Neuronal stem cell (in vitro differentiated cells): ENCODE measurements at regions not wholly inside any gene's neighbourhood (a gene's known extent, or its start where the extent isn't known, plus 50 kb on each side); places are given as distances from the start of the nearest gene placed in this dataset.

ENCODE experiments used
- DNase-seq: peaks from one replicate; pipeline ENCODE4 v3.0.0-alpha.2; 2013; ENCODE audit warnings: low spot score
- H2AFZ ChIP-seq: one replicate; pipeline ENCODE4 v1.6.1; 2013; ENCODE audit warnings: mild to moderate bottlenecking, low read length, inconsistent platforms
- H2AK5ac ChIP-seq: 2 replicates; pipeline ENCODE4 v1.6.1; 2013; ENCODE audit warnings: low read depth, mild to moderate bottlenecking, inconsistent platforms, low read length, moderate library complexity, mixed read lengths
- H2BK120ac ChIP-seq: 2 replicates; pipeline ENCODE4 v1.6.1; 2013; ENCODE audit warnings: low read depth, mild to moderate bottlenecking, inconsistent platforms, low read length, moderate library complexity, mixed read lengths
- H2BK12ac ChIP-seq: one replicate; pipeline ENCODE4 v1.6.1; 2013; ENCODE audit warnings: low read length, inconsistent platforms
- H2BK15ac ChIP-seq: 2 replicates; pipeline ENCODE4 v1.6.1; 2013; ENCODE audit warnings: mild to moderate bottlenecking, low read length, inconsistent platforms, mixed read lengths
- H2BK5ac ChIP-seq: one replicate; pipeline ENCODE4 v1.6.1; 2013; ENCODE audit warnings: inconsistent platforms, mild to moderate bottlenecking, low read length, moderate library complexity
- H3K14ac ChIP-seq: one replicate; pipeline ENCODE4 v1.6.1; 2013; ENCODE audit warnings: low read length, inconsistent platforms
- H3K18ac ChIP-seq: 2 replicates; pipeline ENCODE4 v1.6.1; 2013; ENCODE audit warnings: low read length, inconsistent platforms
- H3K23ac ChIP-seq: 2 replicates; pipeline ENCODE4 v1.6.1; 2013; ENCODE audit warnings: low read depth, mild to moderate bottlenecking, mixed read lengths, low read length, inconsistent platforms; ENCODE audit not compliant: poor library complexity
- H3K27ac ChIP-seq: replicated peaks from 3 replicates; pipeline ENCODE4 v1.5.1; 2013; ENCODE audit warnings: low read length, inconsistent platforms
- H3K27me3 ChIP-seq, 3 experiments: 2 replicates each; pipeline ENCODE4 v1.6.1; 2013; ENCODE audit warnings: low read length in 3 of 3, mild to moderate bottlenecking in 2 of 3, inconsistent platforms in 1 of 3, low read depth in 1 of 3, mixed read lengths in 1 of 3, moderate library complexity in 1 of 3; ENCODE audit not compliant: control insufficient read depth in 3 of 3, insufficient read depth in 3 of 3
- H3K36me3 ChIP-seq, 2 donors: replicated peaks in 1 of 2; 2 replicates each; pipeline ENCODE4 v1.6.1; 2013; ENCODE audit warnings: low read length in 2 of 2; ENCODE audit not compliant: control insufficient read depth in 2 of 2, insufficient read depth in 2 of 2
- H3K4ac ChIP-seq: 2 replicates; pipeline ENCODE4 v1.6.1; 2013; ENCODE audit warnings: inconsistent platforms, mild to moderate bottlenecking, low read length, moderate library complexity
- H3K4me1 ChIP-seq, 2 donors: 1 replicate in 1 of 2; 2 replicates in 1 of 2; pipeline ENCODE4 v1.6.1; 2013; ENCODE audit warnings: low read length in 2 of 2, low read depth in 1 of 2; ENCODE audit not compliant: control insufficient read depth in 2 of 2, insufficient read depth in 1 of 2
- H3K4me2 ChIP-seq: one replicate; pipeline ENCODE4 v1.6.1; 2013; ENCODE audit warnings: mild to moderate bottlenecking, low read length, inconsistent platforms; ENCODE audit not compliant: insufficient read depth, poor library complexity, severe bottlenecking
- H3K4me3 ChIP-seq, 2 donors: 2 replicates each; pipeline ENCODE4 v1.5.1; 2013; ENCODE audit warnings: low read length in 2 of 2, mild to moderate bottlenecking in 2 of 2, inconsistent platforms in 1 of 2, moderate library complexity in 1 of 2
- H3K79me1 ChIP-seq: one replicate; pipeline ENCODE4 v1.6.1; 2013; ENCODE audit warnings: low read depth, mild to moderate bottlenecking, inconsistent platforms, low read length, moderate library complexity
- H3K9ac ChIP-seq: one replicate; pipeline ENCODE4 v1.6.1; 2013; ENCODE audit warnings: mild to moderate bottlenecking, low read depth, low read length, inconsistent platforms; ENCODE audit not compliant: poor library complexity
- H3K9me3 ChIP-seq, 2 donors: replicated peaks in 1 of 2; 2 replicates each; pipeline versions ENCODE3 to v1.6.1; 2013; ENCODE audit warnings: low read length in 2 of 2, mild to moderate bottlenecking in 2 of 2, inconsistent platforms in 1 of 2, low read depth in 1 of 2, mixed read lengths in 1 of 2, moderate library complexity in 1 of 2; ENCODE audit not compliant: control insufficient read depth in 2 of 2, insufficient read depth in 1 of 2
- H4K8ac ChIP-seq: one replicate; pipeline ENCODE4 v1.6.1; 2013; ENCODE audit warnings: low read depth, mild to moderate bottlenecking, inconsistent platforms, low read length, moderate library complexity
- H4K91ac ChIP-seq: one replicate; pipeline ENCODE4 v1.6.1; 2013; ENCODE audit warnings: low read length, low read depth, mild to moderate bottlenecking, inconsistent platforms; ENCODE audit not compliant: poor library complexity
- WGBS, 2 donors: extraction: QIAGEN DNeasy Blood & Tissue Kit; methylation state at CpG; one replicate each; pipeline ENCODE4 v1.1.7; 2013; ENCODE audit warnings: missing lambda C conversion rate in 2 of 2, mixed read lengths in 1 of 2; ENCODE audit not compliant: insufficient read length in 2 of 2, insufficient replicate concordance in 1 of 2; ENCODE audit errors: extremely low coverage in 2 of 2; 5-methylcytosine and 5-hydroxymethylcytosine counted together

DNA sequence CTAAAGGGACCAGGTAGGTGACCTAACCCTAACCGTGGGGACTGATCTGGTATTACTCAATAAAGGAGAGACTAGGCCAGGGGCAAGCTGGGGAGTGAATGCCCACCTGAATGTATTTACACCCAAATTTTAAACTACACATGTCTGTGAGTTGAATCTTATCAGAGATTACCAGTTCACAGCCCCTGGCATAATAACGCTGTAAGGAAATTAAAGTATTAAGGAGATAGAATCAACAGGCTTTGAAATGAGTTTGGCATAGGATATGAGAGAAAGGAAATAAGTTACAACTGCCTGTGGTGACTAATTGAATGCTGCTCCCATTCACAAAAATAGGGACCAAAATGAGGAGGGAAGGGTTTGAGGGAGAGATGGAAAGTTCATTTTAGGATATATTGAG is 593.3 kb downstream of the CSNK1G3 start:
- no peak overlapping the region for H3K14ac ChIP-seq
- no peak overlapping the region for H2BK12ac ChIP-seq
- H3K4me3 ChIP-seq, result no peak overlapping the region
- H4K91ac ChIP-seq, result no peak overlapping the region
- H3K18ac ChIP-seq, result no peak overlapping the region
- no peak overlapping the region for H3K27ac ChIP-seq
- no peak overlapping the region for H2AFZ ChIP-seq
- H2BK15ac ChIP-seq, result no peak overlapping the region
- WGBS, 2 donors, result no CpG with 5 or more reads among the region's 2 CpGs
- H2BK5ac ChIP-seq, result no peak overlapping the region
- H3K36me3 ChIP-seq, result no peaks in the 10 kb centered on the region
- H2BK120ac ChIP-seq, result no peak overlapping the region
- DNase-seq, result no peak
- H3K4ac ChIP-seq, result no peak overlapping the region
- no peak overlapping the region for H3K9ac ChIP-seq
- no peak overlapping the region for H3K4me2 ChIP-seq
- no peaks in the 10 kb centered on the region for H3K9me3 ChIP-seq
- no peak overlapping the region for H2AK5ac ChIP-seq
- no peaks in the 10 kb centered on the region for H3K27me3 ChIP-seq
- no peaks in the 10 kb centered on the region for H3K79me1 ChIP-seq
- H3K23ac ChIP-seq, result no peak overlapping the region
- no peaks in the 10 kb centered on the region for H3K4me1 ChIP-seq
- H4K8ac ChIP-seq, result no peak overlapping the region

- H2BK120ac ChIP-seq, result no peak overlapping the region
- H3K79me1 ChIP-seq, result no peaks in the 10 kb centered on the region
- H3K27ac ChIP-seq, result no peak overlapping the region
- no peak overlapping the region for H2AFZ ChIP-seq
- no peak overlapping the region for H4K8ac ChIP-seq
- no peak overlapping the region for H2AK5ac ChIP-seq
- H2BK15ac ChIP-seq, result no peak overlapping the region
- no peak overlapping the region for H4K91ac ChIP-seq
- no peaks in the 10 kb centered on the region for H3K4me1 ChIP-seq
- H3K4ac ChIP-seq, result no peak overlapping the region
- H3K14ac ChIP-seq, result no peak overlapping the region
- no peak overlapping the region for H2BK5ac ChIP-seq
- no peak overlapping the region for H3K4me3 ChIP-seq
- no peak overlapping the region for H3K18ac ChIP-seq
- no CpG with 5 or more reads among the region's 1 CpG for WGBS, 2 donors
- no peaks in the 10 kb centered on the region for H3K36me3 ChIP-seq
- H3K23ac ChIP-seq, result no peak overlapping the region
- no peak overlapping the region for H2BK12ac ChIP-seq
- H3K9ac ChIP-seq, result no peak overlapping the region
- H3K27me3 ChIP-seq, result no peaks in the 10 kb centered on the region
- no peak overlapping the region for H3K4me2 ChIP-seq
- no peaks in the 10 kb centered on the region for H3K9me3 ChIP-seq
- no peak for DNase-seq
Observed at GRCh38 chr5:124104821-124105220, 592.8 kb downstream of the CSNK1G3 start.

GRCh38 chr5:124104344-124104743 is 592.4 kb downstream of the CSNK1G3 start:
- no peak overlapping the region for H3K4me3 ChIP-seq
- no peak overlapping the region for H2BK5ac ChIP-seq
- H3K23ac ChIP-seq, result no peak overlapping the region
- no peak overlapping the region for H3K27ac ChIP-seq
- no peak overlapping the region for H2BK15ac ChIP-seq
- no CpG with 5 or more reads among the region's 3 CpGs for WGBS, 2 donors
- H2BK12ac ChIP-seq, result no peak overlapping the region
- H3K79me1 ChIP-seq, result no peaks in the 10 kb centered on the region
- no peak overlapping the region for H3K9ac ChIP-seq
- no peak overlapping the region for H4K8ac ChIP-seq
- H3K9me3 ChIP-seq, result no peaks in the 10 kb centered on the region
- no peaks in the 10 kb centered on the region for H3K27me3 ChIP-seq
- no peaks in the 10 kb centered on the region for H3K4me1 ChIP-seq
- H3K14ac ChIP-seq, result no peak overlapping the region
- no peak overlapping the region for H2AFZ ChIP-seq
- no peak overlapping the region for H2AK5ac ChIP-seq
- no peak overlapping the region for H2BK120ac ChIP-seq
- DNase-seq, result no peak
- H4K91ac ChIP-seq, result no peak overlapping the region
- no peak overlapping the region for H3K18ac ChIP-seq
- no peak overlapping the region for H3K4me2 ChIP-seq
- no peak overlapping the region for H3K4ac ChIP-seq
- no peaks in the 10 kb centered on the region for H3K36me3 ChIP-seq

- H3K36me3 ChIP-seq, result no peaks in the 10 kb centered on the region
- H3K79me1 ChIP-seq, result no peaks in the 10 kb centered on the region
- H2AK5ac ChIP-seq, result no peak overlapping the region
- H3K27me3 ChIP-seq, result no peaks in the 10 kb centered on the region
- no peak overlapping the region for H3K4me3 ChIP-seq
- H2BK120ac ChIP-seq, result no peak overlapping the region
- H4K91ac ChIP-seq, result no peak overlapping the region
- no peak overlapping the region for H3K18ac ChIP-seq
- no peaks in the 10 kb centered on the region for H3K9me3 ChIP-seq
- H2AFZ ChIP-seq, result no peak overlapping the region
- H3K4ac ChIP-seq, result no peak overlapping the region
- no peak for DNase-seq
- no CpG with 5 or more reads among the region's 1 CpG for WGBS, 2 donors
- H2BK5ac ChIP-seq, result no peak overlapping the region
- H2BK12ac ChIP-seq, result no peak overlapping the region
- no peaks in the 10 kb centered on the region for H3K4me1 ChIP-seq
- no peak overlapping the region for H3K14ac ChIP-seq
- H3K23ac ChIP-seq, result no peak overlapping the region
- H3K9ac ChIP-seq, result no peak overlapping the region
- no peak overlapping the region for H3K27ac ChIP-seq
- no peak overlapping the region for H4K8ac ChIP-seq
- H2BK15ac ChIP-seq, result no peak overlapping the region
- no peak overlapping the region for H3K4me2 ChIP-seq
Observed at GRCh38 chr5:124103671-124104070, 591.7 kb downstream of the CSNK1G3 start.
